HG03159 (cell line): ENCODE measurements at regions not wholly inside any gene's neighbourhood (a gene's known extent, or its start where the extent isn't known, plus 50 kb on each side); places are given as distances from the start of the nearest gene placed in this dataset.
A peak's percentile ranks its signal among the peaks of the same experiment; 100 is the strongest.

Source experiments
- ATAC-seq: cut with Tn5 transposase; IDR thresholded peaks from one replicate; pipeline ENCODE4 v1.9.1; 2021; ENCODE audit warnings: mild to moderate bottlenecking, moderate library complexity; ENCODE audit not compliant: unreplicated experiment

GRCh38 chr17:72421128-72422092 lies 300.6 kb downstream of the SOX9 start:
- ATAC-seq = peak; percentile 52

- no peak for ATAC-seq
Observed at GRCh38 chr17:72422204-72422504, 301.3 kb downstream of the SOX9 start.

- peak; percentile 30 for ATAC-seq
Observed at GRCh38 chr17:72422505-72423285, 301.9 kb downstream of the SOX9 start.

- no peak for ATAC-seq
Observed at GRCh38 chr17:72423286-72423589, 302.4 kb downstream of the SOX9 start.

GRCh38 chr17:72423718-72424117 lies 302.9 kb downstream of the SOX9 start:
- ATAC-seq = no peak

- ATAC-seq = no peak
Observed at GRCh38 chr17:72424505-72425117, 303.8 kb downstream of the SOX9 start.

GRCh38 chr17:72425133-72425793 lies 304.4 kb downstream of the SOX9 start:
- ATAC-seq = no peak

GRCh38 chr17:72425794-72426168 lies 305.0 kb downstream of the SOX9 start:
- no peak for ATAC-seq

- no peak for ATAC-seq
Observed at GRCh38 chr17:72426321-72426720, 305.5 kb downstream of the SOX9 start.

GRCh38 chr17:72426948-72427760 lies 306.3 kb downstream of the SOX9 start:
- ATAC-seq = no peak

GRCh38 chr17:72427761-72428109 lies 306.9 kb downstream of the SOX9 start:
- ATAC-seq = no peak

- no peak for ATAC-seq
Observed at GRCh38 chr17:72429066-72429638, 308.3 kb downstream of the SOX9 start.

- no peak for ATAC-seq
Observed at GRCh38 chr17:72430611-72431432, 310.0 kb downstream of the SOX9 start.

- ATAC-seq = no peak
Observed at GRCh38 chr17:72432143-72432621, 311.4 kb downstream of the SOX9 start.

GRCh38 chr17:72432881-72433280 lies 312.1 kb downstream of the SOX9 start:
- ATAC-seq = no peak

- no peak for ATAC-seq
Observed at GRCh38 chr17:72433797-72434196, 313.0 kb downstream of the SOX9 start.

- ATAC-seq = no peak
Observed at GRCh38 chr17:72434581-72434980, 313.8 kb downstream of the SOX9 start.

GRCh38 chr17:72434991-72435618 lies 314.3 kb downstream of the SOX9 start:
- no peak for ATAC-seq

- ATAC-seq = no peak
Observed at GRCh38 chr17:72438783-72439182, 318.0 kb downstream of the SOX9 start.
